Trophoblast cell (in vitro differentiated cells and primary cell): ENCODE measurements at regions not wholly inside any gene's neighbourhood (a gene's known extent, or its start where the extent isn't known, plus 50 kb on each side); places are given as distances from the start of the nearest gene placed in this dataset.

Experiments
- DNase-seq, 2 donors: peaks; one replicate each; pipeline ENCODE4 v3.0.0-alpha.2; 2016
- H2AFZ ChIP-seq: 2 replicates; pipeline ENCODE4 v1.6.1; 2013; ENCODE audit warnings: low read length, moderate library complexity, mild to moderate bottlenecking; ENCODE audit not compliant: insufficient read depth, poor library complexity
- H2AK5ac ChIP-seq: 2 replicates; pipeline ENCODE4 v1.6.1; 2013; ENCODE audit warnings: mild to moderate bottlenecking, low read length
- H2BK120ac ChIP-seq: 2 replicates; pipeline ENCODE4 v1.6.1; 2013; ENCODE audit warnings: low read length, mild to moderate bottlenecking, moderate library complexity; ENCODE audit not compliant: insufficient read depth, poor library complexity
- H2BK12ac ChIP-seq: 2 replicates; pipeline ENCODE4 v1.6.1; 2013; ENCODE audit warnings: mild to moderate bottlenecking, low read length, moderate library complexity
- H2BK5ac ChIP-seq: 2 replicates; pipeline ENCODE4 v1.6.1; 2013; ENCODE audit warnings: low read length, low read depth, moderate library complexity, mild to moderate bottlenecking; ENCODE audit not compliant: poor library complexity
- H3K14ac ChIP-seq: 2 replicates; pipeline ENCODE4 v1.6.1; 2013; ENCODE audit warnings: mild to moderate bottlenecking, low read length
- H3K18ac ChIP-seq: 2 replicates; pipeline ENCODE4 v1.6.1; 2013; ENCODE audit warnings: mild to moderate bottlenecking, low read length
- H3K23ac ChIP-seq: 2 replicates; pipeline ENCODE4 v1.6.1; 2013; ENCODE audit warnings: low read length
- H3K27ac ChIP-seq: 2 replicates; pipeline ENCODE4 v1.5.1; 2013; ENCODE audit warnings: low read depth, mild to moderate bottlenecking, inconsistent platforms, low read length, moderate library complexity
- H3K27me3 ChIP-seq: 2 replicates; pipeline ENCODE4 v1.6.1; 2013; ENCODE audit warnings: inconsistent platforms, mild to moderate bottlenecking, low read length, moderate library complexity; ENCODE audit not compliant: insufficient read depth
- H3K36me3 ChIP-seq, 2 experiments: 1 replicate in 1 of 2; 2 replicates in 1 of 2; pipeline ENCODE4 v1.6.1; 2013; ENCODE audit warnings: low read length in 2 of 2, mild to moderate bottlenecking in 2 of 2, moderate library complexity in 1 of 2; ENCODE audit not compliant: insufficient read depth in 2 of 2, control insufficient read depth in 1 of 2
- H3K4ac ChIP-seq: 2 replicates; pipeline ENCODE4 v1.6.1; 2013; ENCODE audit warnings: low read depth, mild to moderate bottlenecking, low read length, moderate library complexity
- H3K4me1 ChIP-seq, 2 experiments: 1 replicate in 1 of 2; 2 replicates in 1 of 2; pipeline ENCODE4 v1.6.1; 2013; ENCODE audit warnings: low read length in 2 of 2, mild to moderate bottlenecking in 2 of 2, moderate library complexity in 1 of 2; ENCODE audit not compliant: insufficient read depth in 2 of 2, control insufficient read depth in 1 of 2
- H3K4me2 ChIP-seq: 2 replicates; pipeline ENCODE4 v1.6.1; 2013; ENCODE audit warnings: inconsistent platforms, mild to moderate bottlenecking, low read length, moderate library complexity
- H3K4me3 ChIP-seq: 2 replicates; pipeline ENCODE4 v1.5.1; 2013; ENCODE audit warnings: mild to moderate bottlenecking, low read depth, low read length, inconsistent platforms
- H3K79me1 ChIP-seq: one replicate; pipeline ENCODE4 v1.6.1; 2013; ENCODE audit warnings: low read length
- H3K79me2 ChIP-seq: 2 replicates; pipeline ENCODE4 v1.6.1; 2013; ENCODE audit warnings: low read length, mild to moderate bottlenecking; ENCODE audit not compliant: control insufficient read depth, insufficient read depth, poor library complexity
- H3K9ac ChIP-seq: 2 replicates; pipeline ENCODE4 v1.6.1; 2013; ENCODE audit warnings: mild to moderate bottlenecking, low read length
- H3K9me3 ChIP-seq: 2 replicates; pipeline ENCODE4 v1.6.1; 2013; ENCODE audit warnings: low read depth, mild to moderate bottlenecking, control low read depth, inconsistent platforms, low read length; ENCODE audit not compliant: insufficient read depth
- H4K12ac ChIP-seq: 2 replicates; pipeline ENCODE4 v1.6.1; 2013; ENCODE audit warnings: low read depth, mild to moderate bottlenecking, low read length, moderate library complexity
- H4K8ac ChIP-seq: 2 replicates; pipeline ENCODE4 v1.6.1; 2013; ENCODE audit warnings: low read depth, mild to moderate bottlenecking, low read length, moderate library complexity
- H4K91ac ChIP-seq: one replicate; pipeline ENCODE4 v1.6.1; 2013; ENCODE audit warnings: low read depth, mild to moderate bottlenecking, low read length, moderate library complexity
- WGBS: extraction: QIAGEN DNeasy Blood & Tissue Kit; methylation state at CpG from one replicate; pipeline ENCODE4 v1.1.7; 2013; ENCODE audit warnings: missing lambda C conversion rate; ENCODE audit not compliant: insufficient read length, insufficient coverage; ENCODE audit errors: extremely low coverage; 5-methylcytosine and 5-hydroxymethylcytosine counted together

DNA sequence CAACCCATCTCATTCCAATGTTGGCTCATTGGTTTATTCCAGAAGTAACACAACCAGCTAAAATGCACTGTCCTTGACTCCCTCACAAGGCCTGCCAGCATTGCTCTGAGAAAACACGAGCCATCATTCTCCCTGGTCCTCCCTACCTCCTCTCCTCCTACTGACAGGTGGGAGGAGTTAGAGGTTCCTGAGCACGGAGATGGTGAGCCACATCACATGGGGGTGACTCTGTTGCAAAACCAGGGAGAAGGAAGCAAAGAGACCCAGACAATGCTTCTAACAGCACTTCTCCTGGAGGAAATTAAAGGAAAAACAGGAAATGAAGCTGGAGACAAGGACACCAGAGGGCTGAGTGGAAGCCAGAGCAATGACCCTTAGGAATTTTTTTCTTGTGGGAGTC lies 667.4 kb downstream of the NTRK3 start:
- H3K18ac ChIP-seq: no peak overlapping the region
- H2BK12ac ChIP-seq: no peak overlapping the region
- WGBS: no CpG with 5 or more reads among the region's 2 CpGs
- H4K12ac ChIP-seq: no peak overlapping the region
- no peaks in the 10 kb centered on the region for H3K9me3 ChIP-seq
- no peak overlapping the region for H3K14ac ChIP-seq
- no peak overlapping the region for H3K27ac ChIP-seq
- H3K4me3 ChIP-seq: no peak overlapping the region
- no peaks in the 10 kb centered on the region for H3K79me2 ChIP-seq
- H3K27me3 ChIP-seq: no peaks in the 10 kb centered on the region
- no peaks in the 10 kb centered on the region for H3K36me3 ChIP-seq
- H4K8ac ChIP-seq: no peak overlapping the region
- H3K4me2 ChIP-seq: no peak overlapping the region
- no peak overlapping the region for H2AK5ac ChIP-seq
- DNase-seq: no peak
- no peak overlapping the region for H3K9ac ChIP-seq
- no peak overlapping the region for H2AFZ ChIP-seq
- no peaks in the 10 kb centered on the region for H3K4me1 ChIP-seq
- H3K4ac ChIP-seq: no peak overlapping the region
- no peaks in the 10 kb centered on the region for H3K79me1 ChIP-seq
- no peak overlapping the region for H2BK120ac ChIP-seq
- no peak overlapping the region for H3K23ac ChIP-seq
- no peak overlapping the region for H4K91ac ChIP-seq
- H2BK5ac ChIP-seq: no peak overlapping the region

DNA sequence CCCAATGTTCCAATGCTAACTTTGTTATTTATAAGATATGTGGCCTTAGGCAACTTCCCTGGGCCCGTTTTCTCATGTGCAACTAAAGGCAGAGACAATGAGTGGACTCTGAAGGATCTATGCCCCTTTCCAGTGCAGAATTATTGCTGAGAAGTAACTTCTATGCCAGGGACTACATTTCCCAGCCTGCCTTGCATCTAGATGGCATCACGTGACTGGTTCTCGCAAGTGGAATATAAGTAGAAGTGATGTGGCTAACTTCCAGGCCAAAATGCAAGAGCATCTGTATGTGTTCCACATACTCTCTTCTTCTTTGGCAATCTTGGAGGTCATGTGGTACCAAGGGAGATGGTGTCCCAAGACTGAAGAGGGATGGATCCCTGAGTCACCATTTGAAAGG lies 674.4 kb downstream of the NTRK3 start:
- H2AK5ac ChIP-seq: no peak overlapping the region
- no peak overlapping the region for H4K12ac ChIP-seq
- H3K4ac ChIP-seq: no peak overlapping the region
- no peak overlapping the region for H3K9ac ChIP-seq
- H3K4me1 ChIP-seq: no peaks in the 10 kb centered on the region
- H2BK12ac ChIP-seq: no peak overlapping the region
- no peak overlapping the region for H2BK5ac ChIP-seq
- no peak overlapping the region for H3K23ac ChIP-seq
- no peak overlapping the region for H4K91ac ChIP-seq
- no peaks in the 10 kb centered on the region for H3K36me3 ChIP-seq
- H3K27me3 ChIP-seq: no peaks in the 10 kb centered on the region
- H3K27ac ChIP-seq: no peak overlapping the region
- H3K79me1 ChIP-seq: no peaks in the 10 kb centered on the region
- no CpG with 5 or more reads among the region's 3 CpGs for WGBS
- H3K9me3 ChIP-seq: no peaks in the 10 kb centered on the region
- no peak overlapping the region for H3K4me2 ChIP-seq
- H3K18ac ChIP-seq: no peak overlapping the region
- H3K4me3 ChIP-seq: no peak overlapping the region
- no peak overlapping the region for H2AFZ ChIP-seq
- no peak overlapping the region for H3K14ac ChIP-seq
- no peak overlapping the region for H2BK120ac ChIP-seq
- no peaks in the 10 kb centered on the region for H3K79me2 ChIP-seq
- H4K8ac ChIP-seq: no peak overlapping the region
- DNase-seq: peak in 1 of 2 donors; percentile 4

GRCh38 chr15:87579537-87579936 lies 677.0 kb downstream of the NTRK3 start:
- no peak overlapping the region for H4K91ac ChIP-seq
- H2BK5ac ChIP-seq: no peak overlapping the region
- H3K18ac ChIP-seq: no peak overlapping the region
- no peak overlapping the region for H3K4ac ChIP-seq
- H3K27ac ChIP-seq: no peak overlapping the region
- no peak overlapping the region for H2BK120ac ChIP-seq
- no peak overlapping the region for H3K9ac ChIP-seq
- H3K79me2 ChIP-seq: no peaks in the 10 kb centered on the region
- no peaks in the 10 kb centered on the region for H3K36me3 ChIP-seq
- H3K4me3 ChIP-seq: no peak overlapping the region
- H3K4me2 ChIP-seq: no peak overlapping the region
- no peaks in the 10 kb centered on the region for H3K27me3 ChIP-seq
- no peak overlapping the region for H3K14ac ChIP-seq
- H2AFZ ChIP-seq: no peak overlapping the region
- no peak overlapping the region for H4K8ac ChIP-seq
- WGBS: no CpG with 5 or more reads among the region's 9 CpGs
- H3K23ac ChIP-seq: no peak overlapping the region
- no peak overlapping the region for H2AK5ac ChIP-seq
- no peak overlapping the region for H2BK12ac ChIP-seq
- H3K4me1 ChIP-seq: no peaks in the 10 kb centered on the region
- no peaks in the 10 kb centered on the region for H3K79me1 ChIP-seq
- no peak overlapping the region for H4K12ac ChIP-seq
- DNase-seq: no peak
- no peaks in the 10 kb centered on the region for H3K9me3 ChIP-seq

- Histone ChIP-seq H3K9me3 (no peaks in the 10 kb centered on the region), H3K4me3 (no peak overlapping the region), H3K14ac (no peak overlapping the region), H3K4me1 (no peaks in the 10 kb centered on the region), H4K8ac (no peak overlapping the region), H3K4ac (no peak overlapping the region), H3K79me1 (no peaks in the 10 kb centered on the region), H3K27me3 (no peaks in the 10 kb centered on the region), H2AK5ac (no peak overlapping the region), H3K23ac (no peak overlapping the region), H3K4me2 (no peak overlapping the region), H2BK5ac (no peak overlapping the region), H3K27ac (no peak overlapping the region), H2BK120ac (no peak overlapping the region), H2BK12ac (no peak overlapping the region), H2AFZ (no peak overlapping the region), H3K36me3 (no peaks in the 10 kb centered on the region), H3K79me2 (no peaks in the 10 kb centered on the region), H4K91ac (no peak overlapping the region), H3K18ac (no peak overlapping the region), H3K9ac (no peak overlapping the region), H4K12ac (no peak overlapping the region)
- no CpG with 5 or more reads among the region's 4 CpGs for WGBS
- no peak for DNase-seq
These were observed 677.8 kb downstream of the NTRK3 start for GRCh38 chr15:87578776-87579175.
